GM12878 (cell line): ENCODE measurements at regions not wholly inside any gene's neighbourhood (a gene's known extent, or its start where the extent isn't known, plus 50 kb on each side); places are given as distances from the start of the nearest gene placed in this dataset.

Experiments
- ATAC-seq: fragments of 200-7000 bp; cut with Tn5 transposase; 3 replicates; pipeline ENCODE4 v1.9.1; 2020; ENCODE audit warnings: mild to moderate bottlenecking, moderate library complexity
- BruUV-seq: library from RNA; stranded (reverse); fragments of 400-500 nt; replicated peaks from 2 replicates; lab custom pipeline; 2021; lab: Mats Ljungman, UMichigan
- CTCF ChIA-PET: fragments of 300-600 bp; sonication (Branson Sonifier 250); formaldehyde crosslinking; extraction: SDS; loops from one replicate; lab custom pipeline; 2021; ENCODE audit warnings: inconsistent platforms; lab: Yijun Ruan, JAX
- POLR2A ChIA-PET: fragments of 350-600 bp; formaldehyde crosslinking; extraction: SDS; loops from one replicate; lab custom pipeline; 2021; ENCODE audit warnings: inconsistent platforms; lab: Charles Lee
- RAD21 ChIA-PET: fragments of 300-600 bp; sonication (Branson Sonifier 250); formaldehyde crosslinking; loops from one replicate; lab custom pipeline; 2023; ENCODE audit warnings: antibody characterized with exemption; ENCODE audit not compliant: unreplicated experiment; lab: Charles Lee
- SMC1A ChIA-PET: fragments of 300-600 bp; sonication (Branson Sonifier 250); formaldehyde crosslinking; loops from one replicate; lab custom pipeline; 2023; ENCODE audit not compliant: unreplicated experiment, uncharacterized antibody; lab: Charles Lee
- DNase-seq: peaks from one replicate; pipeline ENCODE4 v3.0.0-alpha.2; 2011; ENCODE audit warnings: low read depth, low spot score
- FAIRE-seq: peaks from 3 replicates; lab custom pipeline; 2011; peaks lifted over from hg19 to GRCh38; lab: Jason Lieb, UNC
- H2AFZ ChIP-seq: 2 replicates; pipeline ENCODE4 v1.6.0; 2011; ENCODE audit warnings: low read depth, low read length, control low read depth; ENCODE audit not compliant: control insufficient read depth
- H3K27ac ChIP-seq: 2 replicates; pipeline ENCODE4 v1.5.1; 2011; ENCODE audit warnings: control low read depth; ENCODE audit not compliant: control insufficient read depth, insufficient read depth
- H3K27me3 ChIP-seq, 2 experiments: replicated peaks in 1 of 2; 2 replicates each; pipeline versions ENCODE4 v1.6.0 to v1.6.1; 2011; ENCODE audit warnings: low read length in 1 of 2; ENCODE audit not compliant: control insufficient read depth in 2 of 2, insufficient read depth in 2 of 2
- H3K36me3 ChIP-seq, 2 experiments: 2 replicates each; pipeline ENCODE4 v1.5.1; 2011; ENCODE audit warnings: low read length in 1 of 2; ENCODE audit not compliant: control insufficient read depth in 2 of 2, insufficient read depth in 2 of 2
- H3K4me1 ChIP-seq: 2 replicates; pipeline ENCODE4 v1.6.1; 2011; ENCODE audit warnings: mild to moderate bottlenecking, low read length, moderate library complexity, mixed read lengths; ENCODE audit not compliant: control insufficient read depth, insufficient read depth
- H3K4me2 ChIP-seq: 2 replicates; pipeline ENCODE4 v1.6.0; 2011; ENCODE audit warnings: control low read depth; ENCODE audit not compliant: control insufficient read depth, insufficient read depth
- H3K4me3 ChIP-seq: fragments of 200-600 bp; sonication (generic); 2 replicates; pipeline ENCODE4 v1.5.1; 2016
- H3K79me2 ChIP-seq: 2 replicates; pipeline ENCODE4 v1.6.0; 2011; ENCODE audit warnings: low read length; ENCODE audit not compliant: control insufficient read depth, insufficient read depth
- H3K9ac ChIP-seq: 2 replicates; pipeline ENCODE4 v1.8.0; 2011; ENCODE audit warnings: low read length, control low read depth, mixed read lengths; ENCODE audit not compliant: control insufficient read depth, insufficient read depth
- H3K9me3 ChIP-seq: replicated peaks from 3 replicates; pipeline ENCODE4 v1.5.1; 2011; ENCODE audit warnings: mild to moderate bottlenecking, low read length; ENCODE audit not compliant: control insufficient read depth, insufficient read depth
- H4K20me1 ChIP-seq: 2 replicates; pipeline ENCODE4 v1.6.0; 2011; ENCODE audit not compliant: control insufficient read depth, insufficient read depth
- CREB1 ChIP-seq: IDR thresholded peaks from 2 replicates; pipeline ENCODE4 v1.6.1; 2012; ENCODE audit warnings: low read depth, mild to moderate bottlenecking, inconsistent platforms
- ESRRA ChIP-seq: IDR thresholded peaks from 2 replicates; pipeline ENCODE4 v1.6.1; 2012; ENCODE audit warnings: mild to moderate bottlenecking, low read length, improper control_type of control experiment
- GATAD2B ChIP-seq: fragments of 450-650 bp; conservative IDR thresholded peaks from 2 replicates; pipeline ENCODE4 v1.6.1; 2017; ENCODE audit warnings: low read depth, mild to moderate bottlenecking, moderate library complexity
- JUNB ChIP-seq: IDR thresholded peaks from 2 replicates; pipeline ENCODE4 v1.6.1; 2016; ENCODE audit warnings: antibody characterized with exemption, mild to moderate bottlenecking
- MTA2 ChIP-seq: fragments of 450-650 bp; IDR thresholded peaks from 2 replicates; pipeline ENCODE4 v1.6.1; 2016; ENCODE audit warnings: low read depth, mild to moderate bottlenecking, moderate library complexity
- MYB ChIP-seq: fragments of 150-350 bp; IDR thresholded peaks from 2 replicates; pipeline ENCODE4 v1.6.1; 2014; ENCODE audit warnings: mild to moderate bottlenecking, low read depth, low read length, borderline replicate concordance
- NR2F1 ChIP-seq: fragments of 450-650 bp; conservative IDR thresholded peaks from 2 replicates; pipeline ENCODE4 v1.6.1; 2017; ENCODE audit warnings: mild to moderate bottlenecking
- RBBP5 ChIP-seq: fragments of 200-600 bp; sonication (generic); conservative IDR thresholded peaks from 2 replicates; pipeline ENCODE4 v1.6.1; 2016
- RFX5 ChIP-seq: IDR thresholded peaks from 2 replicates; pipeline ENCODE4 v1.6.1; 2011; ENCODE audit warnings: low read depth, low read length, improper control_type of control experiment
- SMARCA5 ChIP-seq: fragments of 450-650 bp; IDR thresholded peaks from 2 replicates; pipeline ENCODE4 v1.6.1; 2017; ENCODE audit warnings: mild to moderate bottlenecking
- SREBF2 ChIP-seq: IDR thresholded peaks from 2 replicates; pipeline ENCODE4 v1.6.1; 2012; ENCODE audit warnings: mild to moderate bottlenecking, low read length
- TCF3 ChIP-seq: IDR thresholded peaks from 2 replicates; pipeline ENCODE4 v1.6.1; 2012; ENCODE audit warnings: low read depth, mild to moderate bottlenecking, low read length, borderline replicate concordance; ENCODE audit not compliant: insufficient read depth
- WGBS: methylation state at CpG from one replicate; pipeline ENCODE4 v1.1.6; 2016; ENCODE audit warnings: low lambda C conversion rate; ENCODE audit not compliant: insufficient replicate concordance, insufficient coverage; ENCODE audit errors: missing lambda C conversion rate; 5-methylcytosine and 5-hydroxymethylcytosine counted together
- in situ Hi-C: fragments of 300-500 bp; cut with MboI; formaldehyde crosslinking; loops from 9 replicates; pipeline ENCODE4 v1.14.3; 2018; ENCODE audit warnings: mixed read lengths
- intact Hi-C: fragments of 100-400 bp; cut with micrococcal nuclease; formaldehyde crosslinking; loops from one replicate; pipeline ENCODE4 v1.14.2; 2022; ENCODE audit not compliant: unreplicated experiment
- TF ChIP-seq, protein P1 (sequence below): fragments of 450-650 bp; IDR thresholded peaks from 2 replicates; pipeline ENCODE4 v1.6.1; 2016; ENCODE audit warnings: mild to moderate bottlenecking, moderate library complexity, borderline replicate concordance
- TF ChIP-seq, protein P2 (sequence below): fragments of 450-650 bp; IDR thresholded peaks from 2 replicates; pipeline ENCODE4 v1.6.1; 2018; ENCODE audit warnings: mild to moderate bottlenecking, low read depth, moderate library complexity; ENCODE audit not compliant: partially characterized antibody

DNA sequence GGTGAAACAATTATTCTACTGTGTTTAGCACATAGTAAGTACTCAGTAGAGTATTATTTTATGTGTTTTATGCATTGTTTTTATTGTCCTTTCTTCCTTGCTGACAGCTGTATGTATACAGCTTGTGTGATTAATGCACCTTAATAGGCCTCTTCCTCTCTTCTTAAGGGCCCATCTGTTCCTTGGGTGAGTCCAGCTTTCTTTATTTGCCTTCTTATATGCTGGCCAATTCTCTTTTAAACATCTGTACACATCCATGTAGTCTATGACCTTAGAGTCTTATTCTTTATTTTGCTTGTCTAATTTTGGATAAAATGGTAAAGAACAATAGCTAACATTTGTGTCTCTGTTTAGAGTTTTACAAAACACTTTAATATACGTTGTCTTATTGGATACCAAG is 333.7 kb upstream of the MEIS1 start (continued):
- TF ChIP-seq, protein P1, sequence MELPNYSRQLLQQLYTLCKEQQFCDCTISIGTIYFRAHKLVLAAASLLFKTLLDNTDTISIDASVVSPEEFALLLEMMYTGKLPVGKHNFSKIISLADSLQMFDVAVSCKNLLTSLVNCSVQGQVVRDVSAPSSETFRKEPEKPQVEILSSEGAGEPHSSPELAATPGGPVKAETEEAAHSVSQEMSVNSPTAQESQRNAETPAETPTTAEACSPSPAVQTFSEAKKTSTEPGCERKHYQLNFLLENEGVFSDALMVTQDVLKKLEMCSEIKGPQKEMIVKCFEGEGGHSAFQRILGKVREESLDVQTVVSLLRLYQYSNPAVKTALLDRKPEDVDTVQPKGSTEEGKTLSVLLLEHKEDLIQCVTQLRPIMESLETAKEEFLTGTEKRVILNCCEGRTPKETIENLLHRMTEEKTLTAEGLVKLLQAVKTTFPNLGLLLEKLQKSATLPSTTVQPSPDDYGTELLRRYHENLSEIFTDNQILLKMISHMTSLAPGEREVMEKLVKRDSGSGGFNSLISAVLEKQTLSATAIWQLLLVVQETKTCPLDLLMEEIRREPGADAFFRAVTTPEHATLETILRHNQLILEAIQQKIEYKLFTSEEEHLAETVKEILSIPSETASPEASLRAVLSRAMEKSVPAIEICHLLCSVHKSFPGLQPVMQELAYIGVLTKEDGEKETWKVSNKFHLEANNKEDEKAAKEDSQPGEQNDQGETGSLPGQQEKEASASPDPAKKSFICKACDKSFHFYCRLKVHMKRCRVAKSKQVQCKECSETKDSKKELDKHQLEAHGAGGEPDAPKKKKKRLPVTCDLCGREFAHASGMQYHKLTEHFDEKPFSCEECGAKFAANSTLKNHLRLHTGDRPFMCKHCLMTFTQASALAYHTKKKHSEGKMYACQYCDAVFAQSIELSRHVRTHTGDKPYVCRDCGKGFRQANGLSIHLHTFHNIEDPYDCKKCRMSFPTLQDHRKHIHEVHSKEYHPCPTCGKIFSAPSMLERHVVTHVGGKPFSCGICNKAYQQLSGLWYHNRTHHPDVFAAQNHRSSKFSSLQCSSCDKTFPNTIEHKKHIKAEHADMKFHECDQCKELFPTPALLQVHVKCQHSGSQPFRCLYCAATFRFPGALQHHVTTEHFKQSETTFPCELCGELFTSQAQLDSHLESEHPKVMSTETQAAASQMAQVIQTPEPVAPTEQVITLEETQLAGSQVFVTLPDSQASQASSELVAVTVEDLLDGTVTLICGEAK = no peak
- TF ChIP-seq JUNB = no peak
- no peak for TF ChIP-seq ESRRA
- TF ChIP-seq, protein P2, sequence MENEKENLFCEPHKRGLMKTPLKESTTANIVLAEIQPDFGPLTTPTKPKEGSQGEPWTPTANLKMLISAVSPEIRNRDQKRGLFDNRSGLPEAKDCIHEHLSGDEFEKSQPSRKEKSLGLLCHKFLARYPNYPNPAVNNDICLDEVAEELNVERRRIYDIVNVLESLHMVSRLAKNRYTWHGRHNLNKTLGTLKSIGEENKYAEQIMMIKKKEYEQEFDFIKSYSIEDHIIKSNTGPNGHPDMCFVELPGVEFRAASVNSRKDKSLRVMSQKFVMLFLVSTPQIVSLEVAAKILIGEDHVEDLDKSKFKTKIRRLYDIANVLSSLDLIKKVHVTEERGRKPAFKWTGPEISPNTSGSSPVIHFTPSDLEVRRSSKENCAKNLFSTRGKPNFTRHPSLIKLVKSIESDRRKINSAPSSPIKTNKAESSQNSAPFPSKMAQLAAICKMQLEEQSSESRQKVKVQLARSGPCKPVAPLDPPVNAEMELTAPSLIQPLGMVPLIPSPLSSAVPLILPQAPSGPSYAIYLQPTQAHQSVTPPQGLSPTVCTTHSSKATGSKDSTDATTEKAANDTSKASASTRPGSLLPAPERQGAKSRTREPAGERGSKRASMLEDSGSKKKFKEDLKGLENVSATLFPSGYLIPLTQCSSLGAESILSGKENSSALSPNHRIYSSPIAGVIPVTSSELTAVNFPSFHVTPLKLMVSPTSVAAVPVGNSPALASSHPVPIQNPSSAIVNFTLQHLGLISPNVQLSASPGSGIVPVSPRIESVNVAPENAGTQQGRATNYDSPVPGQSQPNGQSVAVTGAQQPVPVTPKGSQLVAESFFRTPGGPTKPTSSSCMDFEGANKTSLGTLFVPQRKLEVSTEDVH = no peak

DNA sequence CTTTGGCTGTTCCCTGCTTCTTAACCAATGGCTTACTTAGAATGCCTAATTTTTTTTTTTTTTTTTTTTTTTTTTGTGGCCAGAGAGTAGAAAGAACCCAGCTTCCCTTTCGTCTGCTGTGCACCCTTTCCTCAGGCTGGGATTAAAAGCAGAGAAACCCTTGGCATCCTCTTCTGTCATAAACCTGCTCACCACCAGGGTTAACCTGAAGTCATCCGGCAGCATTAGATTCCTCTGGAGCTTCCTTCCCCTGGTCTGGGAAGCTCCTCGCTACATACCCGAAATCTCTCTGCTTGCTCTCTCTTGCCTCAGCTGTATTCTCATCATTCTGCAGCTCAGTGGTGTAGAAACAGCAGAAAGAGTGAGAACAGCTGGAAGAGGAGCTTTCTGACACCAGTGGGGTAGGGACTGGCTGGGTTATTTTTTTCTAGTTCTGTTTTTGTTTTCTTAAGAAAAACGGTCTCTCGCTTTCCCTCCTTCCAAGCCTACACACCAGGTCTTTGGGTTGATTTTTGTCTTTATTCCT is 339.0 kb upstream of the MEIS1 start:
- no peak for FAIRE-seq
- RAD21 ChIA-PET = interaction anchor here (0.5 kb wide), 1 partner anchor 905 kb away, joined by 3 read pairs; no protein-coding TSS in a partner anchor
- in situ Hi-C loops = no loop called here
- WGBS = 44% methylated on average over 5 of the region's 6 CpGs
- CTCF ChIA-PET = no interaction called here
- Histone ChIP-seq H3K36me3 (no peaks in the 10 kb centered on the region), H3K9ac (no peak overlapping the region), H3K27ac (no peak overlapping the region), H2AFZ (no peak overlapping the region), H3K4me1 (no peaks in the 10 kb centered on the region), H4K20me1 (no peaks in the 10 kb centered on the region), H3K27me3 (no peaks in the 10 kb centered on the region), H3K4me3 (no peak overlapping the region), H3K4me2 (no peak overlapping the region), H3K9me3 (no peaks in the 10 kb centered on the region), H3K79me2 (no peaks in the 10 kb centered on the region)
- BruUV-seq = no TSS peak
- no peak for DNase-seq
- intact Hi-C loops = no loop called here
- POLR2A ChIA-PET = no interaction called here
- SMC1A ChIA-PET = interaction anchor here (0.6 to 1.1 kb wide), 2 partner anchors 37 to 51 kb away, joined by 3 read pairs; no protein-coding TSS in a partner anchor
- no peak for ATAC-seq
- no peak for TF ChIP-seq RBBP5
- TF ChIP-seq MTA2 = no peak
- no peak for TF ChIP-seq RFX5
- TF ChIP-seq CREB1 = no peak
- no peak for TF ChIP-seq TCF3
- no peak for TF ChIP-seq NR2F1
- TF ChIP-seq SMARCA5 = no peak
- no peak for TF ChIP-seq SREBF2
- no peak for TF ChIP-seq MYB
- no peak for TF ChIP-seq GATAD2B
